Right lobe of liver (tissue), 6 donors: ENCODE measurements at regions not wholly inside any gene's neighbourhood (a gene's known extent, or its start where the extent isn't known, plus 50 kb on each side); places are given as distances from the start of the nearest gene placed in this dataset.

ENCODE experiments used
- ATAC-seq, 4 donors: fragments of 200-7000 bp; cut with Tn5 transposase; one replicate each; pipeline ENCODE4 v1.9.1; 2020; ENCODE audit warnings: mild to moderate bottlenecking in 4 of 4, moderate library complexity in 4 of 4
- DNase-seq, 3 donors: peaks; one replicate each; pipeline ENCODE4 v3.0.0-alpha.2; 2020
- H3K27ac ChIP-seq, 3 donors: fragments of 200-600 bp; one replicate each; pipeline ENCODE4 v1.8.0; 2022
- H3K27me3 ChIP-seq, 2 donors: fragments of 200-600 bp; one replicate each; pipeline ENCODE4 v1.8.0; 2022
- H3K36me3 ChIP-seq, 4 donors: fragments of 200-600 bp; sonication (generic) in 1 of 4; one replicate each; pipeline versions ENCODE4 v1.5.1 to v1.8.0; 2017 to 2022; ENCODE audit warnings: control low read depth in 1 of 4
- H3K4me1 ChIP-seq, 4 donors: fragments of 200-600 bp; sonication (generic) in 1 of 4; one replicate each; pipeline versions ENCODE4 v1.5.1 to v1.8.0; 2017 to 2022; ENCODE audit warnings: control low read depth in 1 of 4
- H3K4me3 ChIP-seq, 3 donors: fragments of 200-600 bp; one replicate each; pipeline ENCODE4 v1.8.0; 2022
- H3K9me3 ChIP-seq, 4 donors: fragments of 200-600 bp; sonication (generic) in 1 of 4; one replicate each; pipeline versions ENCODE4 v1.5.1 to v1.8.0; 2017 to 2022; ENCODE audit warnings: control low read depth in 1 of 4
- CTCF ChIP-seq, 4 donors: fragments of 200-600 bp in 3 of 4; fragments of 450-650 bp in 1 of 4; IDR thresholded peaks; one replicate each; pipeline versions ENCODE4 v1.5.1 to v1.8.0; 2016 to 2022; ENCODE audit warnings: antibody characterized with exemption in 4 of 4, mild to moderate bottlenecking in 2 of 4
- POLR2A ChIP-seq: fragments of 450-650 bp; IDR thresholded peaks from one replicate; pipeline ENCODE4 v1.6.1; 2017; ENCODE audit warnings: antibody characterized with exemption, mild to moderate bottlenecking
- WGBS: methylation state at CpG from one replicate; pipeline ENCODE4 v1.1.6; 2018; ENCODE audit warnings: low coverage, low lambda C conversion rate; ENCODE audit not compliant: insufficient coverage; ENCODE audit errors: missing lambda C conversion rate; 5-methylcytosine and 5-hydroxymethylcytosine counted together
- intact Hi-C, 2 donors: fragments of 100-400 bp; cut with DNase I; formaldehyde crosslinking; loops; one replicate each; pipeline versions ENCODE4 v1.11.2 to v1.14.1; 2022
- donor health status: DM: no; HTN: yes; CAD: no.
- donor health status: DM: no; HTN: no; CAD: no.
- donor health status: DM: no; HTN: no; CAD: no.
- donor health status: DM: no; HTN: yes; CAD: no.
- donor health status: DM: no; HTN: yes; CAD: no.

- TF ChIP-seq CTCF (IDR thresholded peaks at IDR 0.05) (no peak), POLR2A (no peak)
- DNase-seq (no peak), ATAC-seq (no peak)
- no peaks in the 10 kb centered on the region for H3K9me3 ChIP-seq
- no peaks in the 10 kb centered on the region for H3K27me3 ChIP-seq
- intact Hi-C loops = no loop called here
- no peak overlapping the region for H3K27ac ChIP-seq
- H3K4me3 ChIP-seq = no peak overlapping the region
- H3K4me1 ChIP-seq = no peaks in the 10 kb centered on the region
- H3K36me3 ChIP-seq = no peaks in the 10 kb centered on the region
- WGBS = 50% methylated on average over 1 of the region's 1 CpG
These were observed 383.9 kb downstream of the TGFB2 start for GRCh38 chr1:218728898-218729565.

- Histone ChIP-seq H3K27me3 (no peaks in the 10 kb centered on the region), H3K36me3 (no peaks in the 10 kb centered on the region), H3K9me3 (no peaks in the 10 kb centered on the region), H3K27ac (no peak overlapping the region), H3K4me3 (no peak overlapping the region), H3K4me1 (no peaks in the 10 kb centered on the region)
- intact Hi-C loops = no loop called here
- TF ChIP-seq POLR2A (no peak), CTCF (IDR thresholded peaks at IDR 0.05) (no peak)
- peak in 1 of 4 donors; percentile 64 for ATAC-seq
- DNase-seq = no peak
These were observed 390.4 kb downstream of the TGFB2 start for GRCh38 chr1:218735436-218736032.

GRCh38 chr1:218739426-218739825 lies 394.3 kb downstream of the TGFB2 start:
- Histone ChIP-seq H3K9me3 (no peaks in the 10 kb centered on the region), H3K4me1 (no peaks in the 10 kb centered on the region), H3K27ac (no peak overlapping the region), H3K4me3 (no peak overlapping the region), H3K36me3 (no peaks in the 10 kb centered on the region), H3K27me3 (no peaks in the 10 kb centered on the region)
- intact Hi-C loops = no loop called here
- DNase-seq (no peak), ATAC-seq (no peak)
- 28% methylated on average over 4 of the region's 4 CpGs for WGBS
- TF ChIP-seq POLR2A (no peak), CTCF (IDR thresholded peaks at IDR 0.05) (no peak)

- DNase-seq (no peak), ATAC-seq (no peak)
- no peaks in the 10 kb centered on the region for H3K27me3 ChIP-seq
- TF ChIP-seq CTCF (IDR thresholded peaks at IDR 0.05) (no peak), POLR2A (no peak)
- no peaks in the 10 kb centered on the region for H3K36me3 ChIP-seq
- no peak overlapping the region for H3K27ac ChIP-seq
- H3K4me1 ChIP-seq = no peaks in the 10 kb centered on the region
- intact Hi-C loops = no loop called here
- no peaks in the 10 kb centered on the region for H3K9me3 ChIP-seq
- WGBS = 57% methylated on average over 3 of the region's 3 CpGs
- H3K4me3 ChIP-seq = no peak overlapping the region
These were observed 396.7 kb downstream of the TGFB2 start for GRCh38 chr1:218741852-218742251.
